ENCODE measurements at regions not wholly inside any gene's neighbourhood (a gene's known extent, or its start where the extent isn't known, plus 50 kb on each side); places are given as distances from the start of the nearest gene placed in this dataset.

DNA sequence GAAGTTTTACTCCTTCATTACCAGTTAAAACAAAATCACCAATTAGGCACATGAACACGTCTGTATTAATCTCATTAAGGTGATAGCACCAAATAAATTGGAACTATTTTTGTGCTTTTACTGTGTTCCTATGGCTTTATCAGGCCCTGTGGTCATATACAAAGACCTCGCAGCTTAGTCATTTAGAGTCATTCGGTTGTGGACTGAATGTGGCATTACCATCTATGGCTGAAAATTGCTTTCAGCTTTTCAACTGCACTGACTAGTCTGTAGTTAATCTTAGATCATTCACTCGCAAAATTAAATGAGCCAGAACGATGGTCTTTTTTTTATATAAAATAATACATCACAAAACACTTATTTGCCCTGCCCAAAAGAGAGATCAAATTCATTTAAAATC is 601.7 kb downstream of the NR4A2 start:
- no peak for TF ChIP-seq CTCF (IDR thresholded peaks at IDR 0.05; ENCODE audit: insufficient read depth, low read length, poor library complexity, severe bottlenecking)
- no peaks in the 10 kb centered on the region for H3K27me3 ChIP-seq (replicated peaks; ENCODE audit: control insufficient read depth, insufficient read depth, low read length)

GRCh38 chr2:155727187-155727895 is 605.2 kb downstream of the NR4A2 start:
- Histone ChIP-seq H3K36me3 (ENCODE audit: control insufficient read depth, insufficient read depth, low read length) (no peaks in the 10 kb centered on the region), H3K27me3 (replicated peaks; ENCODE audit: control insufficient read depth, insufficient read depth, low read length) (no peaks in the 10 kb centered on the region), H3K4me3 (replicated peaks; ENCODE audit: low read depth, low read length) (no peak overlapping the region)
- DNase-seq (ENCODE audit: extremely low read depth, insufficient read length), result no peak
- no peak for TF ChIP-seq CTCF (IDR thresholded peaks at IDR 0.05; ENCODE audit: insufficient read depth, low read length, poor library complexity, severe bottlenecking)

More for the DNA sequence above, 601.7 kb downstream of the NR4A2 start:
- DNase-seq (ENCODE audit: extremely low read depth, insufficient read length), result no peak
- Histone ChIP-seq H3K36me3 (ENCODE audit: control insufficient read depth, insufficient read depth, low read length) (no peaks in the 10 kb centered on the region), H3K4me3 (replicated peaks; ENCODE audit: low read depth, low read length) (no peak overlapping the region)

GRCh38 chr2:155722290-155722689 is 610.2 kb downstream of the NR4A2 start:
- no peak for TF ChIP-seq CTCF (IDR thresholded peaks at IDR 0.05; ENCODE audit: insufficient read depth, low read length, poor library complexity, severe bottlenecking)
- no peak for DNase-seq (ENCODE audit: extremely low read depth, insufficient read length)
- H3K36me3 ChIP-seq (ENCODE audit: control insufficient read depth, insufficient read depth, low read length), result no peaks in the 10 kb centered on the region
- H3K4me3 ChIP-seq (replicated peaks; ENCODE audit: low read depth, low read length), result no peak overlapping the region
- no peaks in the 10 kb centered on the region for H3K27me3 ChIP-seq (replicated peaks; ENCODE audit: control insufficient read depth, insufficient read depth, low read length)

DNA sequence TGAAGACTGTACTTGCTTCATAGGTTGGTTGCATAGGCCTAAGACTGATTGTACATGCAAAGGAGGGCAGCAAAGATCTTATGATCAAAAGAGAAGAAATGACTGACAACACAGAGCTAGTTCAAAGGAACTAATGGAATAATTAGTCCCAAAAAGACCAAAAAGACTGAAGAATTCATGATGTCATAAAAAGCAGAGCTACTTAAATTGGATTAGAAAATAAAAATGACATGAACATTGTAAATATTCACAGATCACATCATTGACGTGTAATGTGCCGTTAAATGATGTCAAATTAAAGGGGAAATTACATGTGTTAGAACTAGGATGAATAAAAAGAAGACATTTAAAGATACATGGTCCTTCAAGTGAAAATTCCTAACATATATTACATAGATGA is 616.8 kb downstream of the NR4A2 start:
- Histone ChIP-seq H3K36me3 (ENCODE audit: control insufficient read depth, insufficient read depth, low read length) (no peaks in the 10 kb centered on the region), H3K4me3 (replicated peaks; ENCODE audit: low read depth, low read length) (no peak overlapping the region), H3K27me3 (replicated peaks; ENCODE audit: control insufficient read depth, insufficient read depth, low read length) (no peaks in the 10 kb centered on the region)
- no peak for DNase-seq (ENCODE audit: extremely low read depth, insufficient read length)
- no peak for TF ChIP-seq CTCF (IDR thresholded peaks at IDR 0.05; ENCODE audit: insufficient read depth, low read length, poor library complexity, severe bottlenecking)

DNA sequence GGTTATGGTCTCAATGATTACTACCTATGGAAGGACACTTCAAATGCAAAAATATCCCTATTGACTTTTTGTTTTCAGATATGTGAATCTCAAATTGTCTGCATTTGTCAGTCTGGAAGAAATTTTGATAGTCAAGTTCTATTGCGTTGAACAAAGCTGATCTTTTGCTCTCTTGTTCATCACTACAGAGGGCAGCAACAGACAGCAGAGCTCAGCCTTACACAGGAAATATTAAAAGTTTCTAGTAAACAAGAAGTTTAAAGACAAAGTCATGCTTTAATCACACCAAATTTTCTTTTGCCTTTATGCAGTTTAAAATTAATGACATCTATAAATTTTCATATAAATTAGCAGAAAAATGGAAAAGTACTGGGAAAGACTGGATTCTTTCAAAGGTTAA is 617.5 kb downstream of the NR4A2 start:
- no peak for TF ChIP-seq CTCF (IDR thresholded peaks at IDR 0.05; ENCODE audit: insufficient read depth, low read length, poor library complexity, severe bottlenecking)
- no peak for DNase-seq (ENCODE audit: extremely low read depth, insufficient read length)
- H3K36me3 ChIP-seq (ENCODE audit: control insufficient read depth, insufficient read depth, low read length), result no peaks in the 10 kb centered on the region
- no peaks in the 10 kb centered on the region for H3K27me3 ChIP-seq (replicated peaks; ENCODE audit: control insufficient read depth, insufficient read depth, low read length)
- H3K4me3 ChIP-seq (replicated peaks; ENCODE audit: low read depth, low read length), result no peak overlapping the region

- DNase-seq (ENCODE audit: extremely low read depth, insufficient read length), result no peak
- no peak for TF ChIP-seq CTCF (IDR thresholded peaks at IDR 0.05; ENCODE audit: insufficient read depth, low read length, poor library complexity, severe bottlenecking)
- Histone ChIP-seq H3K27me3 (replicated peaks; ENCODE audit: control insufficient read depth, insufficient read depth, low read length) (no peaks in the 10 kb centered on the region), H3K4me3 (replicated peaks; ENCODE audit: low read depth, low read length) (no peak overlapping the region), H3K36me3 (ENCODE audit: control insufficient read depth, insufficient read depth, low read length) (no peaks in the 10 kb centered on the region)
These were observed 624.5 kb downstream of the NR4A2 start for GRCh38 chr2:155708071-155708470.
